Chondrocyte (in vitro differentiated cells): ENCODE measurements at regions not wholly inside any gene's neighbourhood (a gene's known extent, or its start where the extent isn't known, plus 50 kb on each side); places are given as distances from the start of the nearest gene placed in this dataset.

ENCODE experiments used
- DNase-seq: peaks from one replicate; pipeline ENCODE4 v3.0.0; 2021; ENCODE audit warnings: mixed read lengths, low spot score
- H3K27ac Mint-ChIP-seq: one replicate; pipeline ENCODE4 v1.8.0; 2021; ENCODE audit warnings: mild to moderate bottlenecking, moderate library complexity, mixed read lengths; ENCODE audit not compliant: unreplicated experiment
- H3K27me3 Mint-ChIP-seq: 2 replicates; pipeline ENCODE4 v1.8.0; 2021; ENCODE audit warnings: low read depth, mixed read lengths
- H3K36me3 Mint-ChIP-seq: 2 replicates; pipeline ENCODE4 v1.8.0; 2021; ENCODE audit warnings: low read depth, mixed read lengths
- H3K4me1 Mint-ChIP-seq: 2 replicates; pipeline ENCODE4 v1.8.0; 2021; ENCODE audit warnings: low read depth, mild to moderate bottlenecking, mixed read lengths
- H3K4me3 Mint-ChIP-seq: one replicate; pipeline ENCODE4 v1.8.0; 2021; ENCODE audit warnings: mild to moderate bottlenecking, moderate library complexity, mixed read lengths; ENCODE audit not compliant: unreplicated experiment
- H3K9me3 Mint-ChIP-seq: 2 replicates; pipeline ENCODE4 v1.8.0; 2021; ENCODE audit warnings: low read depth, mixed read lengths
- TF ChIP-seq, protein P1 (sequence below): fragments of 200-600 bp; sonication (generic); IDR thresholded peaks from 2 replicates; pipeline ENCODE4 v1.5.0; 2021; ENCODE audit warnings: antibody characterized with exemption, mild to moderate bottlenecking, moderate library complexity

DNA sequence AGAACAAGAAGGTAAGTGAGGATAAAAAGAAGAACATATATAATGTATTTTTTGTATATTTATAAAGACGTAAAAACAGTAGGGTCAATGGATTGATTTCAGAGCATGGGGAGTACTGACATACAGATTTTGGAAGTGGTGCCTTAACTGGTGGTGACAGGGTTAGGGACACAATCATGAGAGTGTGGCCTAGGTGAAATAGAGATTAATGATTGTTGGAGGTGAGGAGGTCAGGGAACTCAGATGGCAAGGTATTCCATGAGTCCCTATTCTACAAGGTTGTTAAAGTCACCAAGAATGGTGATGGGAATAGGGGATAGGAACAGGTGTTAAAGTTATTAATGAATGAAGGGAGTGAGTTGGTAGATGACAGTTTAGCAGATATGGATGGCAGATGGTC lies 210.8 kb downstream of the SEMA6A start:
- TF ChIP-seq, protein P1, sequence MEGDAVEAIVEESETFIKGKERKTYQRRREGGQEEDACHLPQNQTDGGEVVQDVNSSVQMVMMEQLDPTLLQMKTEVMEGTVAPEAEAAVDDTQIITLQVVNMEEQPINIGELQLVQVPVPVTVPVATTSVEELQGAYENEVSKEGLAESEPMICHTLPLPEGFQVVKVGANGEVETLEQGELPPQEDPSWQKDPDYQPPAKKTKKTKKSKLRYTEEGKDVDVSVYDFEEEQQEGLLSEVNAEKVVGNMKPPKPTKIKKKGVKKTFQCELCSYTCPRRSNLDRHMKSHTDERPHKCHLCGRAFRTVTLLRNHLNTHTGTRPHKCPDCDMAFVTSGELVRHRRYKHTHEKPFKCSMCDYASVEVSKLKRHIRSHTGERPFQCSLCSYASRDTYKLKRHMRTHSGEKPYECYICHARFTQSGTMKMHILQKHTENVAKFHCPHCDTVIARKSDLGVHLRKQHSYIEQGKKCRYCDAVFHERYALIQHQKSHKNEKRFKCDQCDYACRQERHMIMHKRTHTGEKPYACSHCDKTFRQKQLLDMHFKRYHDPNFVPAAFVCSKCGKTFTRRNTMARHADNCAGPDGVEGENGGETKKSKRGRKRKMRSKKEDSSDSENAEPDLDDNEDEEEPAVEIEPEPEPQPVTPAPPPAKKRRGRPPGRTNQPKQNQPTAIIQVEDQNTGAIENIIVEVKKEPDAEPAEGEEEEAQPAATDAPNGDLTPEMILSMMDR = no peak
- Mint-ChIP-seq H3K4me1 (peaks cover 13% of the 10 kb centered on the region), H3K27me3 (no peaks in the 10 kb centered on the region), H3K27ac (no peak overlapping the region), H3K9me3 (peaks cover 4% of the 10 kb centered on the region), H3K4me3 (no peak overlapping the region), H3K36me3 (no peaks in the 10 kb centered on the region)
- DNase-seq = no peak

DNA sequence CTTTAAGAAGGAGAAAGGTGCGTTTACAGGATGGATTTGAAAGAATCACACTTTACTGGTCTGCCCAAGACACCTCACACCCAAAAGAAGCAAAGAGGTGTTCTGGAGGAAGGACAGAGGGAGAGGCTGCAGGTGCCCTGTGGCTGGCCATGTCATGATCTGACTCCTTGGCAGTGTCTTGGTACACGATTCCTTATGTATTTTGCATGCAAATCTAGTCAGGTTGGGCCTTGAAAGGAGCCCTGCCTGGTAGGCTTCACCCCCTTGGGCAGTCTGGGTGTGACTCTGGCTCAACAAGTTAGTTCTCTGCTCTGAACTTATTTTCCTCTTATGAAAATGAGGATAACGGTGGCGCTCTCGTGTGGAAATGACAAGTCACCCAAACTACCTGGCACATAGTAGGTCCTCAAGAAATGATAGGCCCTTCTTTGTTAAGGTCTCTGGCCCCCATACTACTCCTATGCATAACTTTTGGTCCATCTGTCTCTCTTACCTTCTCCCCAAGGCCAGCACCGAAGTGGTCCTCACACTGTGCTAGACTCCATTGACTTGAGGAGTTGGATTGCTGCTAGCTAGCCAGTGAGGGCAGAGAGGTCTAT lies 212.5 kb downstream of the SEMA6A start:
- peak overlapping the region; percentile 71 for H3K4me3 Mint-ChIP-seq
- H3K27ac Mint-ChIP-seq = no peak overlapping the region
- no peaks in the 10 kb centered on the region for H3K27me3 Mint-ChIP-seq
- TF ChIP-seq, protein P1 = no peak
- no peak for DNase-seq
- peaks cover 13% of the 10 kb centered on the region for H3K4me1 Mint-ChIP-seq
- no peaks in the 10 kb centered on the region for H3K36me3 Mint-ChIP-seq
- peaks cover 4% of the 10 kb centered on the region for H3K9me3 Mint-ChIP-seq

DNA sequence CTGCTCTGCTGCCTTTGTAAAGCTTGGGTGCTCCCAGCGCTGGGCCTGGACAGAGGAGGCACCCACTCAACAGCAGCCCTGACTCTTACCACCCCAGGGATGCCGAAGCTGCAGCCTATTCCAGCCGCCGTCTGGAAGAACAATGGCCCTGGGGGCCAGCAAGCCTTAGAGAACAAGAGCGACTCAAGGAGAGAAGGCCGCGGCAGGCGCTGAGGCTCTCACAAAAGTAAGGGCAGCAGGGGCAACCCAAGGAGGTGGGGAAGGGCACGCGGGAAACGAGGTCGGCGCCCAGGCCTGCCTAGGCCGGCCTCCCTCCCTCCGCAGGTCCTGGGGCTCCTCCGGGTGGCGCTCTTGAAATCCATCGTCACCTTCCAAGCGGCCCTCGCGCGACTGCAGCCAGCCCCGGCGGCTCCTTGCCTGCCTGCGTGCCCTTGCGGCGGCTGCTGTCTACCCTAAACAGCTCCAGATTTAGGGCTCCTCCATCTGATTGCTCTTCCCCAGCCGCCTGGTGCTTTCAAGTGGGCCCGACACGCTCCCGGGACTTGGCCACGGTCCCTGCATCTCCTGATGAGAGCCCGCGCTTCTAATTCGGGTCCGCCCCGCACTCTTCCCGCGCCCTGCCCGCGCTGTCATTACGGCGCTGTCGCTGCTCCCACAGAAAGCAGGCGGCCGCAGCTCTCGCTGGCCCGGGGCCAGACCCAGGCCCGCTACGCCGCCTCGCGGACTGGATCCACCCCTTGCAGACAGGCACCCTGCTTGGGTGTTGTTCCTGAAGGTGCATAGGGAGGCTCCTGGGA lies 213.3 kb downstream of the SEMA6A start:
- H3K27me3 Mint-ChIP-seq = no peaks in the 10 kb centered on the region
- H3K4me3 Mint-ChIP-seq = peak overlapping the region; percentile 71
- peaks cover 13% of the 10 kb centered on the region for H3K4me1 Mint-ChIP-seq
- no peak for DNase-seq
- H3K9me3 Mint-ChIP-seq = peaks cover 4% of the 10 kb centered on the region
- no peaks in the 10 kb centered on the region for H3K36me3 Mint-ChIP-seq
- TF ChIP-seq, protein P1 = peak; percentile 33
- H3K27ac Mint-ChIP-seq = peak overlapping the region; percentile 9

DNA sequence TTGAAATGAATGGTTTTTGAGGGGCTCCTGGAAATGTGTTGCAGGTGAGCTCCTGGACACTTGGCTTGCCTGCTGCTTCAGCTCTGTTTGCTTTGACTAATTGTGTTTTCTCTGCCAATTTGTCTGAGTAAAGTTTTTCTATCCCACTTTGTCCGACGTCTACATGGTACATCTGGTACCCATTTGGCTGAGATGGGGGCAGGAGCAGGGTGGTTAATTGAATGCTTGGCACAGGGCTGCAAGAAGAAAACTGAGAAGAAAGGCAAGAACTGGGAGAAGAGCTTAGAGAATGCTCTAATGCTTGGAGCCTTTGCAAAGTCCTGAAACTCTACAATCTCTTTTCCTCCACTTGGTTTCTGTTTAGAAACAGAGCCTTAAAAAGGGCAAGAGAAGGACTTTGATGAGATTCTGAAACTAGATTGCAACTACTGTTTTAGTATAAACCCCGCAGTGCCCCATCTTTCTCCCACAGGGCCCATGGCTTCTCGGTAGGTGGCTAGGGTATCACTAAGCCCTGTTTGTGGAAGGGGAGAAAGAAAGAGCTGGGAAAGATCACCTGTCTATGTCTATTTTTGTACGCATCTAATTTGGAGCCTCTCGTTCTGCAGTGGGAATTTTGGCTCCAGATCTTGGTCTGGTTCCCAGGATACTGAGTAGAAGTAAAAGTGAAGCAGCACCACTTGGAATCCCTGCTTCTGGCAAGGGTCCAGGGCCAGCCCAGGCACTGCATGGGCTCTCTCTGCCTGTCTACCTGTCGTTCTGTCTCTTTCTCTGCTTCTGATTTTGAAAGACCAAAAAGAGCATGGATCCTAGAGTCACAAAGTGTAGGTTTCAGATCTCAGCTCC lies 214.4 kb downstream of the SEMA6A start:
- Mint-ChIP-seq H3K4me1 (peaks cover 9% of the 10 kb centered on the region), H3K27ac (no peak overlapping the region), H3K9me3 (peaks cover 2% of the 10 kb centered on the region), H3K36me3 (peaks cover under 1% of the 10 kb centered on the region), H3K4me3 (no peak overlapping the region), H3K27me3 (no peaks in the 10 kb centered on the region)
- no peak for DNase-seq
- TF ChIP-seq, protein P1 = no peak

DNA sequence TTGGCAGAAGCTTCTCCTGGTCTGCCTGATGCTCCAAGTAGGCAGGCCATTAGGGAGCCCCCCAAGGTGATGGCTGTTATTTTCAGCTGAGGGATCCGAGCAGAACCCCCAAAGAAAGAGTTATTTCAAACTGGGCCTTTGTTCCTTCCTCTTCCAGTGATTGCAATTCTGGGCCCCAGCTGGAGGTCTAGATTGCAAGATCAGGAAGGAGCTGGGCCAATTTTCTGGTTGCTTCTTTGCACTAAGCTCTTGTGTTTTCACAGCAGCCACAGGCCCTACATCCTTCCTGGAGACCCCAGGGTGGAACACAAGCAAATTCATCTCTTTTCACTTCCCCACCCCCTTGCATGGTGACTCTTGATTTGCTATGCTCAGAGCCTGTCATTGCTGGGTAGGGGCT lies 215.0 kb downstream of the SEMA6A start:
- no peak overlapping the region for H3K27ac Mint-ChIP-seq
- TF ChIP-seq, protein P1 = no peak

More for the DNA sequence above, 215.0 kb downstream of the SEMA6A start:
- H3K36me3 Mint-ChIP-seq = peaks cover 4% of the 10 kb centered on the region
- H3K9me3 Mint-ChIP-seq = peaks cover 7% of the 10 kb centered on the region
- H3K27me3 Mint-ChIP-seq = no peaks in the 10 kb centered on the region
- H3K4me1 Mint-ChIP-seq = peaks cover 9% of the 10 kb centered on the region
- no peak for DNase-seq
- H3K4me3 Mint-ChIP-seq = no peak overlapping the region
